ENCODE measurements at regions not wholly inside any gene's neighbourhood (a gene's known extent, or its start where the extent isn't known, plus 50 kb on each side); places are given as distances from the start of the nearest gene placed in this dataset.

DNA sequence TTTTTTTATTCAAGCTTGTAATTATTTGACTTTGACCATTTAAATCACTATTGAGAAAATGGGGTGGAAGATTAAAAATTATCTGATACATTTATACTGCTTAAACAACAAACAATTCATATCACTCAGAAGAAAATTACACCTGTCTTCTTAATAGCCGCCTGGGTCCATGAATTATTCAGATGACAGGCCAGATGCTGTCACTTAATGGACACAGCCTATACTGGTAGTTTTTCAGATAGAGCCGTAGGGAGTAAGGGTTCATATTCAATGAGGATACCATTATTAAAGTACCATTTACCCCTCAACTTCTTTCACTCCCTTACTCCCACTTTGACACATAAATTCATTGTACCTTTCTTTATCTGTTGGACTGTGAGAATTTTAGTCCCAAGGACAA lies 1193.4 kb upstream of the MAP3K7 start:
- no peak overlapping the region for H3K4me3 ChIP-seq (ENCODE audit: low read length)
- TF ChIP-seq, protein P1, sequence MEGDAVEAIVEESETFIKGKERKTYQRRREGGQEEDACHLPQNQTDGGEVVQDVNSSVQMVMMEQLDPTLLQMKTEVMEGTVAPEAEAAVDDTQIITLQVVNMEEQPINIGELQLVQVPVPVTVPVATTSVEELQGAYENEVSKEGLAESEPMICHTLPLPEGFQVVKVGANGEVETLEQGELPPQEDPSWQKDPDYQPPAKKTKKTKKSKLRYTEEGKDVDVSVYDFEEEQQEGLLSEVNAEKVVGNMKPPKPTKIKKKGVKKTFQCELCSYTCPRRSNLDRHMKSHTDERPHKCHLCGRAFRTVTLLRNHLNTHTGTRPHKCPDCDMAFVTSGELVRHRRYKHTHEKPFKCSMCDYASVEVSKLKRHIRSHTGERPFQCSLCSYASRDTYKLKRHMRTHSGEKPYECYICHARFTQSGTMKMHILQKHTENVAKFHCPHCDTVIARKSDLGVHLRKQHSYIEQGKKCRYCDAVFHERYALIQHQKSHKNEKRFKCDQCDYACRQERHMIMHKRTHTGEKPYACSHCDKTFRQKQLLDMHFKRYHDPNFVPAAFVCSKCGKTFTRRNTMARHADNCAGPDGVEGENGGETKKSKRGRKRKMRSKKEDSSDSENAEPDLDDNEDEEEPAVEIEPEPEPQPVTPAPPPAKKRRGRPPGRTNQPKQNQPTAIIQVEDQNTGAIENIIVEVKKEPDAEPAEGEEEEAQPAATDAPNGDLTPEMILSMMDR (conservative IDR thresholded peaks at IDR 0.05; ENCODE audit: low read length) = no peak
- DNase-seq (ENCODE audit: low read depth) = no peak

DNA sequence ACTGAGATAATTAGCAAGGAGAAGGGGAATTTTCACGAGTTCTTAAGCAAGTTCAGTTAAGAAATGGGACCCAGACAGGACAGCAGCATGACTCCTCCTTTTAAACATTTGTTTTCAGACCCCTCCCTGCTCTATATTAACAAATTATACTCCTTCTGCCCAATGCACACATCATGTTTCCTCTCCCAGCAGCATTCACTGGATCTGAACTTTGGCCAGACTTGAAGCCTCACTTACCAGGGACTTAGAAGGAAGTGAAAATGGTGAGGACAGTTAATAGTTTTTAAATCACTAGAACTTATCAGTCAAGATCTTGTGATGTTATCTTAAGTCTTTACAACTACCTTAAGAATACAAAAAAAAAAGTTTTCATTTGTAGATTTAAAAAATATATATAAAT lies 1174.7 kb upstream of the MAP3K7 start:
- TF ChIP-seq, protein P1 (conservative IDR thresholded peaks at IDR 0.05; ENCODE audit: low read length) = no peak
- H3K4me3 ChIP-seq (ENCODE audit: low read length) = no peak overlapping the region
- DNase-seq (ENCODE audit: low read depth) = no peak

DNA sequence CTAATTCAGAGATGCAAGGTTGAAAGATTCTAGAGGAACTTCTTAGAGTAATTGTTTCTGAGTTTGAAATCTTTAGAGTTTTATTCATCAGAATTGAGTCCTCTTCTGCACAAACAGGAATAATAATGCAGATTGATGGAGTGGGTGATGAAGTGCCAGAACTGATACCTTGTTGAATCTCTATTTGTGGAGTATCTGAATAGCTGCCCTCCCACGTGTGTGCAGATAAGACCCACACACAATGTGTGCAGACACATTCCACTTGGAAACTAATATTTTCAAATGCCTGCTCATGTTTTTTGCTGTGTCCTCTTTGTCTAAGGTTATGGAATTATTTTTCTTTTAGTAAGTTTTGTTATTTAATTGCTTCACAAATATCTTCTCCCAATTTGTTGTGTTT lies 1167.8 kb upstream of the MAP3K7 start:
- TF ChIP-seq, protein P1 (conservative IDR thresholded peaks at IDR 0.05; ENCODE audit: low read length) = no peak
- DNase-seq (ENCODE audit: low read depth) = no peak
- no peak overlapping the region for H3K4me3 ChIP-seq (ENCODE audit: low read length)

DNA sequence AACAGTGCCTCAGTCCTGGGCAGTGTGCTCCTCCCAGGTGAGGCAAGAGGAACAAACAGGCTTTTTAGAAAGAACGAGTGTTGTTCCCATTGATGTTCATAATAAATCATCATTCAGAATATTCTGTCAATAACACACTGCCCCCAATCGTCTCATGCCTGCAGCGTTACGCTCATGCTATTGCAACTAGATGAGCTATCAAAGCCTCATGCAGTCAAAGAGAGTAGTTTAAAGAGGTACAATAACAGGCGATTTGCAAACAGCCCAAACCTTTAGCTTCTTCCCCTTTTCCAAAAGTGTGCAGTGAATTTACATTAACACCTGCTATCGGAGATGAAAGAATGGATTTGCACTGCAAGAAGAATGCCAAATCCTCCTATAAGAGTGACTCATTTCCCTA lies 1164.7 kb upstream of the MAP3K7 start:
- no peak overlapping the region for H3K4me3 ChIP-seq (ENCODE audit: low read length)
- no peak for DNase-seq (ENCODE audit: low read depth)
- TF ChIP-seq, protein P1 (conservative IDR thresholded peaks at IDR 0.05; ENCODE audit: low read length) = no peak

DNA sequence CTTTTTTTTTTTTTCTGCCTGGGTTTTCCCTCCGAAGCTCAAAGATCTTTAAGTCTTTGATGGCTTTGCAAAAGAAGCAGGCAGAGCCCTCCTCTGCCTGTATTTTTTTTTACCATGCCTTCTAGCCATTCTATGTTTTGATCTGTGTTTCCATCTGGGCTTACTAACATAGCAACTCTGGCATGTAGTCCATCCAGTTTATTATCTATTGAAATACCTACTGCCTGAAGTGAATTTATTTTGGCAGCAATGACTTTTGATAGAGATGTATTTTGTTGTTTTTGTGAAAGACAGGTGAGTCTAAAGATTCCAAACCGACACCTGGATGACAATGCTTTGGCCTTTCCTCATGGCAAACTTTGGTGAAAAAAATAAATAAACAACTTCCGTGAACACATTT lies 1157.7 kb upstream of the MAP3K7 start:
- H3K4me3 ChIP-seq (ENCODE audit: low read length) = no peak overlapping the region
- TF ChIP-seq, protein P1 (conservative IDR thresholded peaks at IDR 0.05; ENCODE audit: low read length) = no peak
- DNase-seq (ENCODE audit: low read depth) = no peak

DNA sequence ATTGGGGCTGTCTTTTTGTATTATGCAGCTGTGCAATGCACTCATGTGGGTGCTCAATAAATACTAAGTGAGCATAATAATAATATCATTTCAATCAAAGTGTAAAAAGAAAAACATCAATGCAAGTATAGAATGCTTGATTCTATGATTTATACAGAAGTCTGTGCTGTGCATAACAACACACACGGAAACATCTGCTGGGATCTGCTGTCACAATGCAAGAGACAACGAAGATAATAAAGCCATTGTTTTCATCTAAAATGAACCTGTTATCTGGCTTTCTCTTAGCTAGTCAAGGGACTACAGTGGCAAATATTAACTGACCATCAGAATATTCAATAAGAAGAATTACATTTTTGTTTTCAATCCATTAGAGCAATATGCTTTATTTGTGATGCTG lies 1156.9 kb upstream of the MAP3K7 start:
- H3K4me3 ChIP-seq (ENCODE audit: low read length) = no peak overlapping the region
- TF ChIP-seq, protein P1 (conservative IDR thresholded peaks at IDR 0.05; ENCODE audit: low read length) = no peak
- no peak for DNase-seq (ENCODE audit: low read depth)

DNA sequence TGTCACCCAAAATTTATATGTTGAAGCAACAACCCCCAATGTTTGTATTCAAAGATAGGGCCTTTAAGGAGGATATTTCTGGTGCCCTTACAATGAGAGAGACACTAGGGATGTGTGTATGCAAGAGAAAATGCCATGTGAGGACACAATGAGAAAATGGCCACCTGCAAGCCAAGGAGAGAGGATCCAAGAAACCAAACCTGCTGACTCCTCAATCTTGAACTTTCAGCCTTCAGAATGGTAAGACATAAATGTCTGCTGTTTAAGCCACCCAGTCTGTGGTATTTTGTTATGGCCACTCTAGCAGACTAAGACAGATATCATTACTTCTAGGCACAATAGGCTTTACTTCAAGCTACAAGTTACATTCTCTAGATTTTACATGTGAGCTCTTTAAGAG lies 1145.1 kb upstream of the MAP3K7 start:
- H3K4me3 ChIP-seq (ENCODE audit: low read length) = no peak overlapping the region
- TF ChIP-seq, protein P1 (conservative IDR thresholded peaks at IDR 0.05; ENCODE audit: low read length) = no peak
- no peak for DNase-seq (ENCODE audit: low read depth)
